PC-9 (cell line): ENCODE measurements at regions not wholly inside any gene's neighbourhood (a gene's known extent, or its start where the extent isn't known, plus 50 kb on each side); places are given as distances from the start of the nearest gene placed in this dataset.

ENCODE experiments used
- BruUV-seq: library from RNA; stranded (reverse); fragments of 400-500 nt; replicated peaks from 2 replicates; lab custom pipeline; 2021; lab: Mats Ljungman, UMichigan
- CTCF ChIA-PET: fragments of 300-600 bp; sonication (Branson Sonifier 250); formaldehyde crosslinking; loops from one replicate; lab custom pipeline; 2022; ENCODE audit warnings: antibody characterized with exemption; lab: Charles Lee
- POLR2A ChIA-PET: fragments of 300-600 bp; sonication (Branson Sonifier 250); formaldehyde crosslinking; loops from one replicate; lab custom pipeline; 2022; ENCODE audit warnings: antibody characterized with exemption; ENCODE audit not compliant: unreplicated experiment; lab: Charles Lee
- DNase-seq, 2 experiments: peaks; one replicate each; pipeline versions ENCODE4 v3.0.0 to v3.0.0-alpha.2; 2015 to 2022; ENCODE audit warnings: mixed read lengths in 1 of 2
- H2AFZ ChIP-seq: fragments of 200-600 bp; sonication (generic); 2 replicates; pipeline ENCODE4 v1.8.1; 2017; ENCODE audit warnings: antibody characterized with exemption
- H3F3A ChIP-seq: fragments of 200-600 bp; sonication (generic); 2 replicates; pipeline ENCODE4 v1.8.1; 2017; ENCODE audit warnings: antibody characterized with exemption, mild to moderate bottlenecking, low read depth; ENCODE audit not compliant: insufficient read depth
- H3K27ac ChIP-seq: fragments of 200-600 bp; sonication (generic); 2 replicates; pipeline ENCODE4 v1.6.1; 2016; ENCODE audit warnings: mixed run types
- H3K27me3 ChIP-seq: fragments of 200-600 bp; sonication (generic); 2 replicates; pipeline ENCODE4 v1.6.1; 2016; ENCODE audit warnings: low read depth, mixed run types; ENCODE audit not compliant: insufficient read depth
- H3K36me3 ChIP-seq: fragments of 200-600 bp; sonication (generic); 2 replicates; pipeline ENCODE4 v1.6.1; 2016; ENCODE audit warnings: low read depth, mixed run types
- H3K4me1 ChIP-seq: fragments of 200-600 bp; sonication (generic); replicated peaks from 2 replicates; pipeline ENCODE4 v1.6.1; 2016; ENCODE audit warnings: mixed run types; ENCODE audit not compliant: insufficient read depth
- H3K4me2 ChIP-seq: fragments of 200-600 bp; sonication (generic); 2 replicates; pipeline ENCODE4 v1.6.1; 2017; ENCODE audit warnings: mixed run types
- H3K4me3 ChIP-seq: fragments of 200-600 bp; sonication (generic); 2 replicates; pipeline ENCODE4 v1.6.1; 2016; ENCODE audit warnings: mixed run types
- H3K79me2 ChIP-seq: fragments of 200-600 bp; sonication (generic); 2 replicates; pipeline ENCODE4 v1.6.1; 2017; ENCODE audit warnings: low read depth, mixed run types
- H3K9me2 ChIP-seq: fragments of 200-600 bp; sonication (generic); 2 replicates; pipeline ENCODE4 v1.8.1; 2017; ENCODE audit warnings: mild to moderate bottlenecking; ENCODE audit not compliant: insufficient read depth
- H3K9me3 ChIP-seq: fragments of 200-600 bp; sonication (generic); 2 replicates; pipeline ENCODE4 v1.8.1; 2016; ENCODE audit warnings: low read depth; ENCODE audit not compliant: insufficient read depth
- H4K20me1 ChIP-seq: fragments of 200-600 bp; sonication (generic); 2 replicates; pipeline ENCODE4 v1.8.1; 2017; ENCODE audit not compliant: insufficient read depth
- CTCF ChIP-seq: fragments of 200-600 bp; sonication (generic); conservative IDR thresholded peaks from 2 replicates; pipeline ENCODE4 v1.6.1; 2017; ENCODE audit warnings: mixed run types, antibody characterized with exemption, mild to moderate bottlenecking, moderate library complexity
- EZH2 ChIP-seq: fragments of 200-600 bp; sonication (generic); IDR thresholded peaks from 2 replicates; pipeline ENCODE4 v1.8.0; 2017; ENCODE audit warnings: antibody characterized with exemption, low read depth
- intact Hi-C: fragments of 100-400 bp; cut with micrococcal nuclease; formaldehyde crosslinking; loops from one replicate; pipeline ENCODE4 v1.10.0; 2022; ENCODE audit not compliant: unreplicated experiment

- no peak for DNase-seq
- TF ChIP-seq CTCF (no peak), EZH2 (no peak)
- POLR2A ChIA-PET = no interaction called here
- H3K36me3 ChIP-seq = no peaks in the 10 kb centered on the region
- H3K4me2 ChIP-seq = no peak overlapping the region
- no peaks in the 10 kb centered on the region for H3K9me3 ChIP-seq
- BruUV-seq = no TSS peak
- no peaks in the 10 kb centered on the region for H3K9me2 ChIP-seq
- H2AFZ ChIP-seq = no peak overlapping the region
- no peaks in the 10 kb centered on the region for H3K4me1 ChIP-seq
- H3K27me3 ChIP-seq = no peaks in the 10 kb centered on the region
- CTCF ChIA-PET = no interaction called here
- no peaks in the 10 kb centered on the region for H4K20me1 ChIP-seq
- no peak overlapping the region for H3K4me3 ChIP-seq
- H3F3A ChIP-seq = no peaks in the 10 kb centered on the region
- H3K79me2 ChIP-seq = no peaks in the 10 kb centered on the region
- no peak overlapping the region for H3K27ac ChIP-seq
- intact Hi-C loops = no loop called here
Observed at GRCh38 chr4:137707626-137708025, 175.3 kb upstream of the PCDH18 start.

- TF ChIP-seq CTCF = no peak
- TF ChIP-seq EZH2 = no peak
- H3K4me1 ChIP-seq = no peaks in the 10 kb centered on the region
- CTCF ChIA-PET = no interaction called here
- intact Hi-C loops = no loop called here
- DNase-seq = no peak
- no peaks in the 10 kb centered on the region for H3K27me3 ChIP-seq
- no peaks in the 10 kb centered on the region for H3K36me3 ChIP-seq
- H3K4me3 ChIP-seq = no peak overlapping the region
- POLR2A ChIA-PET = no interaction called here
- H3K9me3 ChIP-seq = no peaks in the 10 kb centered on the region
- no peaks in the 10 kb centered on the region for H3F3A ChIP-seq
- H3K9me2 ChIP-seq = no peaks in the 10 kb centered on the region
- H2AFZ ChIP-seq = no peak overlapping the region
- no peak overlapping the region for H3K27ac ChIP-seq
- H3K79me2 ChIP-seq = no peaks in the 10 kb centered on the region
- H3K4me2 ChIP-seq = no peak overlapping the region
- no TSS peak for BruUV-seq
- H4K20me1 ChIP-seq = no peaks in the 10 kb centered on the region
Observed at GRCh38 chr4:137707102-137707620, 174.9 kb upstream of the PCDH18 start.

- no peak for DNase-seq
- no peaks in the 10 kb centered on the region for H3K79me2 ChIP-seq
- no peak overlapping the region for H3K27ac ChIP-seq
- H3F3A ChIP-seq = no peaks in the 10 kb centered on the region
- no peaks in the 10 kb centered on the region for H3K27me3 ChIP-seq
- no peak overlapping the region for H3K4me3 ChIP-seq
- POLR2A ChIA-PET = no interaction called here
- no peaks in the 10 kb centered on the region for H3K36me3 ChIP-seq
- H3K4me2 ChIP-seq = no peak overlapping the region
- TF ChIP-seq EZH2 = no peak
- no peak for TF ChIP-seq CTCF
- no TSS peak for BruUV-seq
- no peaks in the 10 kb centered on the region for H3K4me1 ChIP-seq
- CTCF ChIA-PET = no interaction called here
- no peaks in the 10 kb centered on the region for H3K9me2 ChIP-seq
- no peaks in the 10 kb centered on the region for H4K20me1 ChIP-seq
- no peak overlapping the region for H2AFZ ChIP-seq
- no peaks in the 10 kb centered on the region for H3K9me3 ChIP-seq
- intact Hi-C loops = no loop called here
Observed at GRCh38 chr4:137705171-137705783, 173.0 kb upstream of the PCDH18 start.
